Mucosa of rectum (tissue), 2 donors: ENCODE measurements at regions not wholly inside any gene's neighbourhood (a gene's known extent, or its start where the extent isn't known, plus 50 kb on each side); places are given as distances from the start of the nearest gene placed in this dataset.
"Not testable (repeated sequence)": the region's sequence is repeated elsewhere in the genome, so short reads cannot be mapped to it uniquely, and the experiment has no call there.

Experiments
- H3K27ac ChIP-seq, 2 donors: one replicate each; pipeline ENCODE4 v1.7.0; 2013; ENCODE audit warnings: inconsistent platforms in 2 of 2, low read depth in 2 of 2, low read length in 2 of 2
- H3K27me3 ChIP-seq, 2 donors: one replicate each; pipeline ENCODE4 v1.7.0; 2013; ENCODE audit warnings: low read length in 2 of 2; ENCODE audit not compliant: control insufficient read depth in 2 of 2, insufficient read depth in 2 of 2
- H3K36me3 ChIP-seq, 2 donors: one replicate each; pipeline ENCODE4 v1.7.0; 2013; ENCODE audit warnings: low read length in 2 of 2; ENCODE audit not compliant: control insufficient read depth in 2 of 2, insufficient read depth in 2 of 2
- H3K4me1 ChIP-seq, 2 donors: one replicate each; pipeline ENCODE4 v1.7.0; 2013; ENCODE audit warnings: low read length in 2 of 2, mild to moderate bottlenecking in 1 of 2; ENCODE audit not compliant: control insufficient read depth in 2 of 2, insufficient read depth in 2 of 2
- H3K4me3 ChIP-seq, 2 donors: one replicate each; pipeline ENCODE4 v1.7.0; 2013; ENCODE audit warnings: low read length in 2 of 2
- H3K9ac ChIP-seq, 2 donors: one replicate each; pipeline ENCODE4 v1.7.0; 2013; ENCODE audit warnings: low read length in 2 of 2, low read depth in 1 of 2, mild to moderate bottlenecking in 1 of 2
- H3K9me3 ChIP-seq, 2 donors: one replicate each; pipeline ENCODE4 v1.7.0; 2013; ENCODE audit warnings: low read length in 2 of 2; ENCODE audit not compliant: control insufficient read depth in 2 of 2
- donor health status: healthy.
- donor health status: Normal muscosa, but diverticular disease.

- not testable (repeated sequence) for H3K27me3 ChIP-seq, H3K9me3 ChIP-seq, H3K27ac ChIP-seq, H3K36me3 ChIP-seq, H3K4me3 ChIP-seq, H3K9ac ChIP-seq, H3K4me1 ChIP-seq
These were observed 134.5 kb upstream of the RBMS1 start for GRCh38 chr2:160628020-160628637.

- H3K36me3 ChIP-seq, result no peaks in the 10 kb centered on the region
- no peak overlapping the region for H3K4me3 ChIP-seq
- no peaks in the 10 kb centered on the region for H3K27me3 ChIP-seq
- H3K27ac ChIP-seq, result no peak overlapping the region
- H3K9me3 ChIP-seq, result no peaks in the 10 kb centered on the region
- H3K4me1 ChIP-seq, result no peaks in the 10 kb centered on the region
- no peak overlapping the region for H3K9ac ChIP-seq
These were observed 135.2 kb upstream of the RBMS1 start for GRCh38 chr2:160628811-160629210.

GRCh38 chr2:160630801-160631590 is 137.4 kb upstream of the RBMS1 start:
- Histone ChIP-seq H3K4me3 (no peak overlapping the region), H3K27me3 (no peaks in the 10 kb centered on the region), H3K9me3 (no peaks in the 10 kb centered on the region), H3K4me1 (no peaks in the 10 kb centered on the region), H3K36me3 (no peaks in the 10 kb centered on the region), H3K9ac (no peak overlapping the region), H3K27ac (no peak overlapping the region)

GRCh38 chr2:160632084-160632975 is 138.7 kb upstream of the RBMS1 start:
- no peaks in the 10 kb centered on the region for H3K36me3 ChIP-seq
- no peaks in the 10 kb centered on the region for H3K4me1 ChIP-seq
- H3K4me3 ChIP-seq, result no peak overlapping the region
- no peak overlapping the region for H3K27ac ChIP-seq
- no peaks in the 10 kb centered on the region for H3K9me3 ChIP-seq
- no peaks in the 10 kb centered on the region for H3K27me3 ChIP-seq
- H3K9ac ChIP-seq, result no peak overlapping the region

- no peak overlapping the region for H3K27ac ChIP-seq
- H3K36me3 ChIP-seq, result no peaks in the 10 kb centered on the region
- H3K4me3 ChIP-seq, result no peak overlapping the region
- no peaks in the 10 kb centered on the region for H3K27me3 ChIP-seq
- no peak overlapping the region for H3K9ac ChIP-seq
- H3K9me3 ChIP-seq, result no peaks in the 10 kb centered on the region
- no peaks in the 10 kb centered on the region for H3K4me1 ChIP-seq
These were observed 140.8 kb upstream of the RBMS1 start for GRCh38 chr2:160634436-160634835.

GRCh38 chr2:160635488-160635887 is 141.9 kb upstream of the RBMS1 start:
- H3K9ac ChIP-seq, result no peak overlapping the region
- H3K4me1 ChIP-seq, result no peaks in the 10 kb centered on the region
- no peaks in the 10 kb centered on the region for H3K36me3 ChIP-seq
- H3K27me3 ChIP-seq, result no peaks in the 10 kb centered on the region
- H3K9me3 ChIP-seq, result no peaks in the 10 kb centered on the region
- no peak overlapping the region for H3K27ac ChIP-seq
- H3K4me3 ChIP-seq, result no peak overlapping the region

GRCh38 chr2:160639472-160639871 is 145.9 kb upstream of the RBMS1 start:
- Histone ChIP-seq H3K27ac (no peak overlapping the region), H3K36me3 (no peaks in the 10 kb centered on the region), H3K27me3 (no peaks in the 10 kb centered on the region), H3K9ac (no peak overlapping the region), H3K4me3 (no peak overlapping the region), H3K9me3 (no peaks in the 10 kb centered on the region), H3K4me1 (no peaks in the 10 kb centered on the region)

- no peaks in the 10 kb centered on the region for H3K36me3 ChIP-seq
- no peak overlapping the region for H3K9ac ChIP-seq
- no peaks in the 10 kb centered on the region for H3K27me3 ChIP-seq
- no peak overlapping the region for H3K4me3 ChIP-seq
- H3K4me1 ChIP-seq, result no peaks in the 10 kb centered on the region
- H3K27ac ChIP-seq, result no peak overlapping the region
- H3K9me3 ChIP-seq, result no peaks in the 10 kb centered on the region
These were observed 153.3 kb upstream of the RBMS1 start for GRCh38 chr2:160646684-160647444.

- no peak overlapping the region for H3K27ac ChIP-seq
- no peaks in the 10 kb centered on the region for H3K4me1 ChIP-seq
- no peaks in the 10 kb centered on the region for H3K36me3 ChIP-seq
- H3K4me3 ChIP-seq, result no peak overlapping the region
- H3K9me3 ChIP-seq, result no peaks in the 10 kb centered on the region
- no peak overlapping the region for H3K9ac ChIP-seq
- no peaks in the 10 kb centered on the region for H3K27me3 ChIP-seq
These were observed 154.5 kb upstream of the RBMS1 start for GRCh38 chr2:160647967-160648685.
